K562 (cell line): ENCODE measurements at regions not wholly inside any gene's neighbourhood (a gene's known extent, or its start where the extent isn't known, plus 50 kb on each side); places are given as distances from the start of the nearest gene placed in this dataset.

Experiments
- ATAC-seq: fragments of 200-7000 bp; cut with Tn5 transposase; 3 replicates; pipeline ENCODE4 v1.9.1; 2020; ENCODE audit warnings: moderate library complexity
- BruUV-seq: library from RNA; stranded (reverse); fragments of 400-500 nt; replicated peaks from 2 replicates; lab custom pipeline; 2021; lab: Mats Ljungman, UMichigan
- CTCF ChIA-PET: fragments of 300-600 bp; formaldehyde crosslinking; extraction: SDS; loops from one replicate; lab custom pipeline; 2021; ENCODE audit warnings: low intra/inter-chr PET ratio; lab: Yijun Ruan, JAX
- POLR2A ChIA-PET: fragments of 300-600, 350-650 bp; sonication (Branson Sonifier 250); formaldehyde crosslinking; extraction: SDS; loops from one replicate; lab custom pipeline; 2021; ENCODE audit warnings: antibody characterized with exemption, inconsistent platforms; lab: Yijun Ruan, JAX
- DNase-seq, 4 experiments: peaks; one replicate each; pipeline versions ENCODE4 v3.0.0 to v3.0.0-alpha.2; 2011 to 2018; ENCODE audit warnings: low spot score in 3 of 4, mixed read lengths in 3 of 4; ENCODE audit errors: extremely low read depth in 1 of 4
- FAIRE-seq: peaks from 2 replicates; lab custom pipeline; 2011; peaks lifted over from hg19 to GRCh38; lab: Jason Lieb, UNC
- H2AFZ ChIP-seq: 2 replicates; pipeline ENCODE4 v1.6.0; 2011; ENCODE audit warnings: low read depth, low read length, control low read depth, inconsistent platforms
- H3K27ac ChIP-seq: fragments of 200-600 bp; 3 replicates; pipeline ENCODE4 v1.8.0; 2011; ENCODE audit warnings: low read depth, mild to moderate bottlenecking, control low read depth, inconsistent platforms, low read length, moderate library complexity, mixed read lengths; ENCODE audit errors: extremely low read depth
- H3K27me3 ChIP-seq, 2 experiments: fragments of 300-600 bp in 1 of 2; 2 replicates in 1 of 2; 3 replicates in 1 of 2; pipeline versions ENCODE4 v1.6.0 to v1.8.0; 2011; ENCODE audit warnings: inconsistent platforms in 2 of 2, low read length in 2 of 2, mild to moderate bottlenecking in 1 of 2, mixed read lengths in 1 of 2, moderate library complexity in 1 of 2; ENCODE audit not compliant: control insufficient read depth in 2 of 2, insufficient read depth in 2 of 2
- H3K36me3 ChIP-seq: fragments of 300-600 bp; 3 replicates; pipeline ENCODE4 v1.8.0; 2011; ENCODE audit warnings: mild to moderate bottlenecking, low read length, inconsistent platforms; ENCODE audit not compliant: control insufficient read depth, insufficient read depth
- H3K4me1 ChIP-seq, 2 experiments: fragments of 200-600 bp in 1 of 2; replicated peaks in 1 of 2; 2 replicates in 1 of 2; 3 replicates in 1 of 2; pipeline versions ENCODE4 v1.5.1 to v1.8.0; 2011; ENCODE audit warnings: inconsistent platforms in 2 of 2, low read length in 2 of 2, mild to moderate bottlenecking in 1 of 2, mixed read lengths in 1 of 2, moderate library complexity in 1 of 2; ENCODE audit not compliant: control insufficient read depth in 2 of 2, insufficient read depth in 2 of 2
- H3K4me2 ChIP-seq: 2 replicates; pipeline ENCODE4 v1.6.1; 2011; ENCODE audit warnings: low read length, control low read depth, inconsistent platforms, mixed read lengths; ENCODE audit not compliant: insufficient read depth
- H3K4me3 ChIP-seq: fragments of 200-600 bp; sonication (generic), shearing (Covaris generic); 2 replicates; pipeline ENCODE4 v1.5.1; 2016; ENCODE audit warnings: control low read depth, inconsistent platforms
- H3K79me2 ChIP-seq: fragments of 200-600 bp; 3 replicates; pipeline ENCODE4 v1.8.0; 2011; ENCODE audit warnings: low read length, inconsistent platforms; ENCODE audit not compliant: control insufficient read depth, insufficient read depth
- H3K9ac ChIP-seq, 2 experiments: 2 replicates each; pipeline versions ENCODE4 v1.6.0 to v1.6.1; 2011; ENCODE audit warnings: low read depth in 2 of 2, low read length in 2 of 2, control low read depth in 1 of 2, inconsistent platforms in 1 of 2, mild to moderate bottlenecking in 1 of 2, mixed read lengths in 1 of 2; ENCODE audit not compliant: insufficient read depth in 1 of 2
- H3K9me1 ChIP-seq: one replicate; pipeline ENCODE4 v1.6.0; 2011; ENCODE audit warnings: inconsistent platforms, mild to moderate bottlenecking, low read length, moderate library complexity; ENCODE audit not compliant: control insufficient read depth, insufficient read depth
- H3K9me3 ChIP-seq: replicated peaks from 2 replicates; pipeline ENCODE4 v1.5.1; 2011; ENCODE audit warnings: low read depth, low read length, inconsistent platforms; ENCODE audit not compliant: control insufficient read depth, insufficient read depth
- H4K20me1 ChIP-seq: replicated peaks from 2 replicates; pipeline ENCODE4 v1.6.1; 2011; ENCODE audit warnings: low read length, inconsistent platforms, mixed read lengths; ENCODE audit not compliant: control insufficient read depth, insufficient read depth
- BHLHE40 ChIP-seq: IDR thresholded peaks from 2 replicates; pipeline ENCODE4 v1.6.1; 2011; ENCODE audit warnings: low read length, improper control_type of control experiment
- HNRNPUL1 ChIP-seq: fragments of 200-400 bp; formaldehyde crosslinking; IDR thresholded peaks from 2 replicates; pipeline ENCODE4 v1.6.1; 2017; ENCODE audit warnings: low read length
- MEIS2 ChIP-seq: fragments of 450-650 bp; IDR thresholded peaks from 2 replicates; pipeline ENCODE4 v1.6.1; 2014; ENCODE audit warnings: mild to moderate bottlenecking; ENCODE audit not compliant: partially characterized antibody
- MTA1 ChIP-seq: fragments of 450-650 bp; IDR thresholded peaks from 2 replicates; pipeline ENCODE4 v1.6.1; 2017; ENCODE audit warnings: borderline replicate concordance
- ZNF445 ChIP-seq: fragments of 250-450 bp; sonication (Bioruptor Pico); IDR thresholded peaks from 2 replicates; pipeline ENCODE4 v1.4.0; 2020; ENCODE audit warnings: low read depth, mild to moderate bottlenecking, moderate library complexity
- ZNF707 ChIP-seq: fragments of 250-450 bp; sonication (Bioruptor Pico); conservative IDR thresholded peaks from 2 replicates; pipeline ENCODE4 v1.8.0; 2022; ENCODE audit warnings: inconsistent platforms, mild to moderate bottlenecking, moderate library complexity
- WGBS: fragments of 100-300 bp; shearing (Covaris generic); methylation state at CpG from one replicate; pipeline ENCODE4 v1.1.6; 2016; ENCODE audit warnings: low coverage, mixed read lengths; ENCODE audit not compliant: insufficient coverage; ENCODE audit errors: missing lambda C conversion rate; 5-methylcytosine and 5-hydroxymethylcytosine counted together
- in situ Hi-C: fragments of 300-500 bp; cut with MboI; formaldehyde crosslinking; loops from 4 replicates; pipeline ENCODE4 v1.15.0; 2018; ENCODE audit warnings: inconsistent platforms, mixed read lengths
- intact Hi-C: fragments of 100-400 bp; cut with micrococcal nuclease; formaldehyde crosslinking; loops from 2 replicates; pipeline ENCODE4 v1.14.2; 2022
- TF ChIP-seq, protein P1 (sequence below): fragments of 450-650 bp; IDR thresholded peaks from 2 replicates; pipeline ENCODE4 v1.6.1; 2016; ENCODE audit warnings: missing biosample characterization, missing genetic modification characterization
- TF ChIP-seq, protein P2 (sequence below), 2 experiments: IDR thresholded peaks in 1 of 2; conservative IDR thresholded peaks in 1 of 2; 2 replicates each; pipeline ENCODE4 v1.6.1; 2016; ENCODE audit warnings: low read depth in 2 of 2, mild to moderate bottlenecking in 1 of 2, missing compliant biosample characterization in 1 of 2, missing genetic modification characterization in 1 of 2, moderate library complexity in 1 of 2
- TF ChIP-seq, protein P3 (sequence below): fragments of 450-650 bp; IDR thresholded peaks from 2 replicates; pipeline ENCODE4 v1.6.1; 2016
- TF ChIP-seq, protein P4 (sequence below): fragments of 250-450 bp; sonication (Bioruptor Pico); IDR thresholded peaks from 2 replicates; pipeline ENCODE4 v1.5.1; 2021; ENCODE audit warnings: mild to moderate bottlenecking

DNA sequence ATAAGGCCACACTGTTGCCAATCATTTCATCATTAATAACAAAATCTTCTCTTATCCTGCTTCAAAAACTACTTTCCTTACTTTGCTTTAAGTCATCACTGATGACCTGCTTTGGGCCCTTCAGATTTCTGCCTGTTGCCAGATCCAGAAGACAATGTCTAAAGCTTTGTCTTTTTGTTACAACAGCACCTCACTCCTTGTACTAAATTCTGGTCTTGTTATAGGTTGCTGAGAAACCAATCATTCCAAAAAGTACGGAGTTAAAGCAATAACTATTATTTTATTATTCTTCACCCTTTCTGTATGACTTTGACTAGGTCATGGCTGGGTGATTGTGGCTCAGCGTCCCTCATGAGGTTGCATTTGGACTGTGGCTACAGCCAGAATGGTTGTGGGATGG is 633.5 kb downstream of the PTPRU start:
- H2AFZ ChIP-seq, result no peak overlapping the region
- no peaks in the 10 kb centered on the region for H3K9me1 ChIP-seq
- ChIA-PET POLR2A (interaction anchor here (0.8 kb wide), 1 partner anchor 135 kb away, joined by 4 read pairs; no protein-coding TSS in a partner anchor), CTCF (no interaction called here)
- no peaks in the 10 kb centered on the region for H4K20me1 ChIP-seq
- H3K4me2 ChIP-seq, result no peak overlapping the region
- intact Hi-C loops, result no loop called here
- no peak overlapping the region for H3K4me3 ChIP-seq
- in situ Hi-C loops, result no loop called here
- no peak for FAIRE-seq
- H3K79me2 ChIP-seq, result no peaks in the 10 kb centered on the region
- 3% methylated on average over 2 of the region's 2 CpGs for WGBS
- no peaks in the 10 kb centered on the region for H3K9me3 ChIP-seq
- ATAC-seq, result no peak
- H3K27ac ChIP-seq, result no peak overlapping the region
- no TSS peak for BruUV-seq
- H3K9ac ChIP-seq, result no peak overlapping the region
- peak; percentile 77 for TF ChIP-seq ZNF707
- TF ChIP-seq MTA1, result no peak
- TF ChIP-seq, all 486 proteins: peak for 1
- H3K27me3 ChIP-seq, result no peaks in the 10 kb centered on the region
- H3K36me3 ChIP-seq, result no peaks in the 10 kb centered on the region
- no peak for DNase-seq
- H3K4me1 ChIP-seq, result no peaks in the 10 kb centered on the region

DNA sequence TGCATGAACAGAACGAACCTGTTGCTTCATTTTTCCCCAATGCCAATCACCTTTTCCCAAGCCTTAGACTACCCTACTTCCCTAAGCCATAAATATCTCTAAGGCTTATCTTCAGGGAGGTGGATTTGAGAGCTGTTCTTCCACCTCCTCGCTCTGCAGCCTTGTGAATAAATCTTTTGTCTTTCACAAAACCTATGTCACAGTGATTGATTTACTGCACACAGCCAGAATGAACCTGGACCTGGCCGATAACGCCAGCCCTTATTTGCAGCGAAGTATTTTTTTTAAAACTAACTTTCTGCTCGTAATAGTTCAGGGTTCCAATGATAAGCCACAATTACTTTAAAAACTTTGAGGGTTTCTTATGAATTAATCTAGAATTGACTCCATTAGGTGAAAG is 632.6 kb downstream of the PTPRU start:
- no peak for FAIRE-seq
- Histone ChIP-seq H3K4me3 (no peak overlapping the region), H2AFZ (no peak overlapping the region), H3K27ac (no peak overlapping the region), H3K4me2 (no peak overlapping the region), H3K9me3 (no peaks in the 10 kb centered on the region), H3K9ac (no peak overlapping the region), H3K9me1 (no peaks in the 10 kb centered on the region), H3K4me1 (no peaks in the 10 kb centered on the region), H4K20me1 (no peaks in the 10 kb centered on the region), H3K79me2 (no peaks in the 10 kb centered on the region), H3K27me3 (no peaks in the 10 kb centered on the region), H3K36me3 (no peaks in the 10 kb centered on the region)
- no peak for DNase-seq
- no TSS peak for BruUV-seq
- CTCF ChIA-PET, result no interaction called here
- intact Hi-C loops (no loop called here), in situ Hi-C loops (no loop called here)
- POLR2A ChIA-PET, result no interaction called here
- WGBS, result 0% methylated on average over 6 of the region's 6 CpGs
- ATAC-seq, result no peak
- no peak for TF ChIP-seq HNRNPUL1
- TF ChIP-seq, protein P1, sequence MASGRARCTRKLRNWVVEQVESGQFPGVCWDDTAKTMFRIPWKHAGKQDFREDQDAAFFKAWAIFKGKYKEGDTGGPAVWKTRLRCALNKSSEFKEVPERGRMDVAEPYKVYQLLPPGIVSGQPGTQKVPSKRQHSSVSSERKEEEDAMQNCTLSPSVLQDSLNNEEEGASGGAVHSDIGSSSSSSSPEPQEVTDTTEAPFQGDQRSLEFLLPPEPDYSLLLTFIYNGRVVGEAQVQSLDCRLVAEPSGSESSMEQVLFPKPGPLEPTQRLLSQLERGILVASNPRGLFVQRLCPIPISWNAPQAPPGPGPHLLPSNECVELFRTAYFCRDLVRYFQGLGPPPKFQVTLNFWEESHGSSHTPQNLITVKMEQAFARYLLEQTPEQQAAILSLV (tag), result no peak
- TF ChIP-seq, protein P2, sequence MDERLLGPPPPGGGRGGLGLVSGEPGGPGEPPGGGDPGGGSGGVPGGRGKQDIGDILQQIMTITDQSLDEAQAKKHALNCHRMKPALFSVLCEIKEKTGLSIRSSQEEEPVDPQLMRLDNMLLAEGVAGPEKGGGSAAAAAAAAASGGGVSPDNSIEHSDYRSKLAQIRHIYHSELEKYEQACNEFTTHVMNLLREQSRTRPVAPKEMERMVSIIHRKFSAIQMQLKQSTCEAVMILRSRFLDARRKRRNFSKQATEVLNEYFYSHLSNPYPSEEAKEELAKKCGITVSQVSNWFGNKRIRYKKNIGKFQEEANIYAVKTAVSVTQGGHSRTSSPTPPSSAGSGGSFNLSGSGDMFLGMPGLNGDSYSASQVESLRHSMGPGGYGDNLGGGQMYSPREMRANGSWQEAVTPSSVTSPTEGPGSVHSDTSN (CRISPR knock-in tag; IDR thresholded peaks at IDR 0.05; ENCODE audit: low read depth), result no peak
- TF ChIP-seq, protein P2 (tag; conservative IDR thresholded peaks at IDR 0.05; ENCODE audit: low read depth), result peak; percentile 81
- TF ChIP-seq, protein P3, sequence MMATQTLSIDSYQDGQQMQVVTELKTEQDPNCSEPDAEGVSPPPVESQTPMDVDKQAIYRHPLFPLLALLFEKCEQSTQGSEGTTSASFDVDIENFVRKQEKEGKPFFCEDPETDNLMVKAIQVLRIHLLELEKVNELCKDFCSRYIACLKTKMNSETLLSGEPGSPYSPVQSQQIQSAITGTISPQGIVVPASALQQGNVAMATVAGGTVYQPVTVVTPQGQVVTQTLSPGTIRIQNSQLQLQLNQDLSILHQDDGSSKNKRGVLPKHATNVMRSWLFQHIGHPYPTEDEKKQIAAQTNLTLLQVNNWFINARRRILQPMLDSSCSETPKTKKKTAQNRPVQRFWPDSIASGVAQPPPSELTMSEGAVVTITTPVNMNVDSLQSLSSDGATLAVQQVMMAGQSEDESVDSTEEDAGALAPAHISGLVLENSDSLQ, result peak; percentile 78
- TF ChIP-seq, protein P4, sequence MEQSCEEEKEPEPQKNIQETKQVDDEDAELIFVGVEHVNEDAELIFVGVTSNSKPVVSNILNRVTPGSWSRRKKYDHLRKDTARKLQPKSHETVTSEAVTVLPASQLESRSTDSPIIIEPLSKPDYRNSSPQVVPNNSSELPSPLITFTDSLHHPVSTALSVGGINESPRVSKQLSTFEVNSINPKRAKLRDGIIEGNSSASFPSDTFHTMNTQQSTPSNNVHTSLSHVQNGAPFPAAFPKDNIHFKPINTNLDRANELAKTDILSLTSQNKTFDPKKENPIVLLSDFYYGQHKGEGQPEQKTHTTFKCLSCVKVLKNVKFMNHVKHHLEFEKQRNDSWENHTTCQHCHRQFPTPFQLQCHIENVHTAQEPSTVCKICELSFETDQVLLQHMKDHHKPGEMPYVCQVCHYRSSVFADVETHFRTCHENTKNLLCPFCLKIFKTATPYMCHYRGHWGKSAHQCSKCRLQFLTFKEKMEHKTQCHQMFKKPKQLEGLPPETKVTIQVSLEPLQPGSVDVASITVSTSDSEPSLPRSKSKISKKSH (CRISPR knock-in tag), result no peak
- TF ChIP-seq BHLHE40, result no peak
- peak; percentile 86 for TF ChIP-seq MEIS2
- TF ChIP-seq ZNF445 (CRISPR knock-in tag), result no peak
